K562 (cell line): ENCODE measurements at regions not wholly inside any gene's neighbourhood (a gene's known extent, or its start where the extent isn't known, plus 50 kb on each side); places are given as distances from the start of the nearest gene placed in this dataset.

ENCODE experiments used
- ATAC-seq: fragments of 200-7000 bp; cut with Tn5 transposase; 3 replicates; pipeline ENCODE4 v1.9.1; 2020; ENCODE audit warnings: moderate library complexity
- BruUV-seq: library from RNA; stranded (reverse); fragments of 400-500 nt; replicated peaks from 2 replicates; lab custom pipeline; 2021; lab: Mats Ljungman, UMichigan
- CTCF ChIA-PET: fragments of 300-600 bp; formaldehyde crosslinking; extraction: SDS; loops from one replicate; lab custom pipeline; 2021; ENCODE audit warnings: low intra/inter-chr PET ratio; lab: Yijun Ruan, JAX
- POLR2A ChIA-PET: fragments of 300-600, 350-650 bp; sonication (Branson Sonifier 250); formaldehyde crosslinking; extraction: SDS; loops from one replicate; lab custom pipeline; 2021; ENCODE audit warnings: antibody characterized with exemption, inconsistent platforms; lab: Yijun Ruan, JAX
- DNase-seq, 4 experiments: peaks; one replicate each; pipeline versions ENCODE4 v3.0.0 to v3.0.0-alpha.2; 2011 to 2018; ENCODE audit warnings: low spot score in 3 of 4, mixed read lengths in 3 of 4; ENCODE audit errors: extremely low read depth in 1 of 4
- FAIRE-seq: peaks from 2 replicates; lab custom pipeline; 2011; peaks lifted over from hg19 to GRCh38; lab: Jason Lieb, UNC
- H2AFZ ChIP-seq: 2 replicates; pipeline ENCODE4 v1.6.0; 2011; ENCODE audit warnings: low read depth, low read length, control low read depth, inconsistent platforms
- H3K27ac ChIP-seq: fragments of 200-600 bp; 3 replicates; pipeline ENCODE4 v1.8.0; 2011; ENCODE audit warnings: low read depth, mild to moderate bottlenecking, control low read depth, inconsistent platforms, low read length, moderate library complexity, mixed read lengths; ENCODE audit errors: extremely low read depth
- H3K27me3 ChIP-seq, 2 experiments: fragments of 300-600 bp in 1 of 2; 2 replicates in 1 of 2; 3 replicates in 1 of 2; pipeline versions ENCODE4 v1.6.0 to v1.8.0; 2011; ENCODE audit warnings: inconsistent platforms in 2 of 2, low read length in 2 of 2, mild to moderate bottlenecking in 1 of 2, mixed read lengths in 1 of 2, moderate library complexity in 1 of 2; ENCODE audit not compliant: control insufficient read depth in 2 of 2, insufficient read depth in 2 of 2
- H3K36me3 ChIP-seq: fragments of 300-600 bp; 3 replicates; pipeline ENCODE4 v1.8.0; 2011; ENCODE audit warnings: mild to moderate bottlenecking, low read length, inconsistent platforms; ENCODE audit not compliant: control insufficient read depth, insufficient read depth
- H3K4me1 ChIP-seq, 2 experiments: fragments of 200-600 bp in 1 of 2; replicated peaks in 1 of 2; 2 replicates in 1 of 2; 3 replicates in 1 of 2; pipeline versions ENCODE4 v1.5.1 to v1.8.0; 2011; ENCODE audit warnings: inconsistent platforms in 2 of 2, low read length in 2 of 2, mild to moderate bottlenecking in 1 of 2, mixed read lengths in 1 of 2, moderate library complexity in 1 of 2; ENCODE audit not compliant: control insufficient read depth in 2 of 2, insufficient read depth in 2 of 2
- H3K4me2 ChIP-seq: 2 replicates; pipeline ENCODE4 v1.6.1; 2011; ENCODE audit warnings: low read length, control low read depth, inconsistent platforms, mixed read lengths; ENCODE audit not compliant: insufficient read depth
- H3K4me3 ChIP-seq: fragments of 200-600 bp; sonication (generic), shearing (Covaris generic); 2 replicates; pipeline ENCODE4 v1.5.1; 2016; ENCODE audit warnings: control low read depth, inconsistent platforms
- H3K79me2 ChIP-seq: fragments of 200-600 bp; 3 replicates; pipeline ENCODE4 v1.8.0; 2011; ENCODE audit warnings: low read length, inconsistent platforms; ENCODE audit not compliant: control insufficient read depth, insufficient read depth
- H3K9ac ChIP-seq, 2 experiments: 2 replicates each; pipeline versions ENCODE4 v1.6.0 to v1.6.1; 2011; ENCODE audit warnings: low read depth in 2 of 2, low read length in 2 of 2, control low read depth in 1 of 2, inconsistent platforms in 1 of 2, mild to moderate bottlenecking in 1 of 2, mixed read lengths in 1 of 2; ENCODE audit not compliant: insufficient read depth in 1 of 2
- H3K9me1 ChIP-seq: one replicate; pipeline ENCODE4 v1.6.0; 2011; ENCODE audit warnings: inconsistent platforms, mild to moderate bottlenecking, low read length, moderate library complexity; ENCODE audit not compliant: control insufficient read depth, insufficient read depth
- H3K9me3 ChIP-seq: replicated peaks from 2 replicates; pipeline ENCODE4 v1.5.1; 2011; ENCODE audit warnings: low read depth, low read length, inconsistent platforms; ENCODE audit not compliant: control insufficient read depth, insufficient read depth
- H4K20me1 ChIP-seq: replicated peaks from 2 replicates; pipeline ENCODE4 v1.6.1; 2011; ENCODE audit warnings: low read length, inconsistent platforms, mixed read lengths; ENCODE audit not compliant: control insufficient read depth, insufficient read depth
- CREB3 ChIP-seq: fragments of 450-650 bp; conservative IDR thresholded peaks from 2 replicates; pipeline ENCODE4 v1.6.1; 2016; ENCODE audit warnings: missing genetic modification characterization, low read depth, mild to moderate bottlenecking, missing compliant biosample characterization, moderate library complexity
- E2F3 ChIP-seq: fragments of 250-450 bp; sonication (Bioruptor Pico); IDR thresholded peaks from 2 replicates; pipeline ENCODE4 v1.4.0; 2020; ENCODE audit warnings: mild to moderate bottlenecking
- E4F1 ChIP-seq: fragments of 250-450 bp; sonication (Bioruptor Pico); IDR thresholded peaks from 2 replicates; pipeline ENCODE4 v1.5.0; 2021; ENCODE audit warnings: mild to moderate bottlenecking, borderline replicate concordance
- EGR1 ChIP-seq: fragments of 450-650 bp; conservative IDR thresholded peaks from 2 replicates; pipeline ENCODE4 v1.6.1; 2017; ENCODE audit warnings: mild to moderate bottlenecking
- HNRNPH1 ChIP-seq: fragments of 200-400 bp; formaldehyde crosslinking; optimal IDR thresholded peaks from 2 replicates; pipeline ENCODE3; 2017; ENCODE audit warnings: low read depth, mild to moderate bottlenecking, low read length, moderate library complexity
- ILF3 ChIP-seq: fragments of 450-650 bp; IDR thresholded peaks from 2 replicates; pipeline ENCODE4 v1.6.1; 2018; ENCODE audit warnings: antibody characterized with exemption, mild to moderate bottlenecking, moderate library complexity, borderline replicate concordance
- MEIS2 ChIP-seq: fragments of 450-650 bp; IDR thresholded peaks from 2 replicates; pipeline ENCODE4 v1.6.1; 2014; ENCODE audit warnings: mild to moderate bottlenecking; ENCODE audit not compliant: partially characterized antibody
- PML ChIP-seq: IDR thresholded peaks from 2 replicates; pipeline ENCODE4 v1.6.1; 2012; ENCODE audit warnings: low read length, inconsistent platforms
- SRF ChIP-seq, 2 experiments: fragments of 250-450, 450-650 bp in 1 of 2; sonication (Bioruptor Pico) in 1 of 2; sonication (generic) in 1 of 2; formaldehyde crosslinking; IDR thresholded peaks; 2 replicates each; pipeline versions ENCODE4 v1.5.0 to v1.5.1; 2020 to 2022; ENCODE audit warnings: mild to moderate bottlenecking in 1 of 2, missing genetic modification reagents in 1 of 2
- TEAD4 ChIP-seq, 2 experiments: sonication (generic) in 1 of 2; formaldehyde crosslinking in 1 of 2; IDR thresholded peaks; 2 replicates each; pipeline versions ENCODE4 v1.6.1 to v1.8.0; 2012 to 2022; ENCODE audit warnings: borderline replicate concordance in 1 of 2, inconsistent platforms in 1 of 2, low read length in 1 of 2, mild to moderate bottlenecking in 1 of 2, missing genetic modification reagents in 1 of 2
- ZNF79 ChIP-seq: fragments of 250-450 bp; sonication (Bioruptor Pico); IDR thresholded peaks from 2 replicates; pipeline ENCODE4 v1.4.0; 2020; ENCODE audit warnings: low read depth, mild to moderate bottlenecking, moderate library complexity
- ZNF830 ChIP-seq: fragments of 250-450 bp; sonication (Bioruptor Pico); IDR thresholded peaks from 2 replicates; pipeline ENCODE4 v1.5.0; 2021; ENCODE audit warnings: mild to moderate bottlenecking
- WGBS: fragments of 100-300 bp; shearing (Covaris generic); methylation state at CpG from one replicate; pipeline ENCODE4 v1.1.6; 2016; ENCODE audit warnings: low coverage, mixed read lengths; ENCODE audit not compliant: insufficient coverage; ENCODE audit errors: missing lambda C conversion rate; 5-methylcytosine and 5-hydroxymethylcytosine counted together
- in situ Hi-C: fragments of 300-500 bp; cut with MboI; formaldehyde crosslinking; loops from 4 replicates; pipeline ENCODE4 v1.15.0; 2018; ENCODE audit warnings: inconsistent platforms, mixed read lengths
- intact Hi-C: fragments of 100-400 bp; cut with micrococcal nuclease; formaldehyde crosslinking; loops from 2 replicates; pipeline ENCODE4 v1.14.2; 2022

- H3K4me2 ChIP-seq = no peak overlapping the region
- intact Hi-C loops = no loop called here
These were observed 129.1 kb upstream of the ANKRD1 start for GRCh38 chr10:91049988-91050360.

More at GRCh38 chr10:91049988-91050360, 129.1 kb upstream of the ANKRD1 start:
- ATAC-seq (no peak), FAIRE-seq (no peak)
- no peaks in the 10 kb centered on the region for H4K20me1 ChIP-seq
- no peaks in the 10 kb centered on the region; a peak in 3 of 5 replicates for H3K4me1 ChIP-seq
- H3K9me3 ChIP-seq = no peaks in the 10 kb centered on the region
- 0% methylated on average over 2 of the region's 2 CpGs for WGBS
- BruUV-seq = no TSS peak
- in situ Hi-C loops = no loop called here
- H3K36me3 ChIP-seq = no peaks in the 10 kb centered on the region
- POLR2A ChIA-PET = interaction anchor here (1.0 kb wide), 1 partner anchor 13 kb away, joined by 3 read pairs; no protein-coding TSS in a partner anchor
- no peak for TF ChIP-seq ILF3
- no peak for TF ChIP-seq E4F1 (CRISPR knock-in tag)
- no peak for TF ChIP-seq TEAD4 (IDR thresholded peaks at IDR 0.05; ENCODE audit: low read length)
- no peak for TF ChIP-seq TEAD4 (CRISPR knock-in tag; IDR thresholded peaks at IDR 0.05; ENCODE audit: borderline replicate concordance)
- TF ChIP-seq MEIS2 = no peak
- no peak for TF ChIP-seq ZNF79 (CRISPR knock-in tag)
- no peak for TF ChIP-seq E2F3 (CRISPR knock-in tag)
- no peak for TF ChIP-seq HNRNPH1
- TF ChIP-seq ZNF830 (CRISPR knock-in tag) = no peak
- no peak for TF ChIP-seq CREB3 (tag)
- TF ChIP-seq PML = no peak
- TF ChIP-seq SRF (CRISPR knock-in tag; IDR thresholded peaks at IDR 0.05) = no peak
- no peak for TF ChIP-seq EGR1
- TF ChIP-seq, all 486 proteins: peak for 0
- Histone ChIP-seq H3K9ac (no peak overlapping the region), H3K9me1 (no peaks in the 10 kb centered on the region), H3K4me3 (no peak overlapping the region), H3K27ac (no peak overlapping the region), H3K79me2 (no peaks in the 10 kb centered on the region), H3K27me3 (no peaks in the 10 kb centered on the region; a peak in 2 of 5 replicates), H2AFZ (no peak overlapping the region)
- no peak for DNase-seq
- CTCF ChIA-PET = no interaction called here
